Gastroesophageal sphincter (tissue), 3 donors: ENCODE measurements at regions not wholly inside any gene's neighbourhood (a gene's known extent, or its start where the extent isn't known, plus 50 kb on each side); places are given as distances from the start of the nearest gene placed in this dataset.

Experiments used
- CTCF ChIP-seq, 4 experiments: fragments of 200-600 bp in 2 of 4; fragments of 450-650 bp in 2 of 4; sonication (generic) in 1 of 4; IDR thresholded peaks; one replicate each; pipeline ENCODE4 v1.5.1; 2017 to 2019; ENCODE audit warnings: antibody characterized with exemption in 4 of 4, mild to moderate bottlenecking in 2 of 4, moderate library complexity in 2 of 4
- EP300 ChIP-seq: sonication (generic); formaldehyde crosslinking; IDR thresholded peaks from one replicate; pipeline ENCODE4 v1.6.1; 2017; ENCODE audit warnings: antibody characterized with exemption, mild to moderate bottlenecking
- POLR2A ChIP-seq, 2 donors: fragments of 450-650 bp; IDR thresholded peaks; one replicate each; pipeline ENCODE4 v1.6.1; 2017; ENCODE audit warnings: antibody characterized with exemption in 2 of 2, mild to moderate bottlenecking in 2 of 2, moderate library complexity in 1 of 2

GRCh38 chr22:47604563-47604962 lies 842.1 kb downstream of the TBC1D22A start:
- no peak for TF ChIP-seq CTCF (IDR thresholded peaks at IDR 0.05)
- TF ChIP-seq POLR2A (IDR thresholded peaks at IDR 0.05) = no peak
- TF ChIP-seq EP300 = no peak
